Fibroblast of lung (primary cell): ENCODE measurements at regions not wholly inside any gene's neighbourhood (a gene's known extent, or its start where the extent isn't known, plus 50 kb on each side); places are given as distances from the start of the nearest gene placed in this dataset.

Source experiments
- EZH2 ChIP-seq: IDR thresholded peaks from 2 replicates; pipeline ENCODE4 v1.5.1; 2012; ENCODE audit warnings: low read length, control low read depth, mild to moderate bottlenecking; ENCODE audit errors: missing control alignments
- TF ChIP-seq, protein P1 (sequence below), 2 donors: IDR thresholded peaks in 1 of 2; conservative IDR thresholded peaks in 1 of 2; 1 replicate in 1 of 2; 2 replicates in 1 of 2; pipeline ENCODE4 v1.5.1; 2011 to 2012; ENCODE audit warnings: low read length in 2 of 2, control low read depth in 1 of 2, inconsistent platforms in 1 of 2, low read depth in 1 of 2, mild to moderate bottlenecking in 1 of 2

DNA sequence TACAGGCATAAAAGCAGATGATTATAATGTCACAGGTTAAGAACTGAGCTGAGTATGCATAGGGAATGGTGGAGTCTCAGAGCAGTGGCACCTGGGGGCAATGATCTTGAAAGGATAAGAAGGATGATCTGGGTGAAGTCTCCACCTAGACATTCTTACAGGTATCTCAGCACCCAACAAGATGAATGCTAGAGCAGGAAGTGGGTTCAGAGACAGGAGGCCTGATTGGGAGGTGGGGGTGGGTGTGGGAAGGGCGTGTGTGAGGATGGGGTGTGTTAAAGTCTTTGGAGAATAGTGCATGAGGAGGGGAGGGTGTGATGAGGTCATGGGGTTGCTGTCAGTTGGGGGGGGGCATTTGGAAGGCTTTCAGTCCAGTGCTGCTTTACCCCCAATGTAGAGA is 78.8 kb upstream of the UPP2 start:
- TF ChIP-seq, protein P1, sequence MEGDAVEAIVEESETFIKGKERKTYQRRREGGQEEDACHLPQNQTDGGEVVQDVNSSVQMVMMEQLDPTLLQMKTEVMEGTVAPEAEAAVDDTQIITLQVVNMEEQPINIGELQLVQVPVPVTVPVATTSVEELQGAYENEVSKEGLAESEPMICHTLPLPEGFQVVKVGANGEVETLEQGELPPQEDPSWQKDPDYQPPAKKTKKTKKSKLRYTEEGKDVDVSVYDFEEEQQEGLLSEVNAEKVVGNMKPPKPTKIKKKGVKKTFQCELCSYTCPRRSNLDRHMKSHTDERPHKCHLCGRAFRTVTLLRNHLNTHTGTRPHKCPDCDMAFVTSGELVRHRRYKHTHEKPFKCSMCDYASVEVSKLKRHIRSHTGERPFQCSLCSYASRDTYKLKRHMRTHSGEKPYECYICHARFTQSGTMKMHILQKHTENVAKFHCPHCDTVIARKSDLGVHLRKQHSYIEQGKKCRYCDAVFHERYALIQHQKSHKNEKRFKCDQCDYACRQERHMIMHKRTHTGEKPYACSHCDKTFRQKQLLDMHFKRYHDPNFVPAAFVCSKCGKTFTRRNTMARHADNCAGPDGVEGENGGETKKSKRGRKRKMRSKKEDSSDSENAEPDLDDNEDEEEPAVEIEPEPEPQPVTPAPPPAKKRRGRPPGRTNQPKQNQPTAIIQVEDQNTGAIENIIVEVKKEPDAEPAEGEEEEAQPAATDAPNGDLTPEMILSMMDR (conservative IDR thresholded peaks at IDR 0.05 in 1 of 2, IDR thresholded peaks at IDR 0.05 in 1 of 2; ENCODE audit: low read depth in 1 of 2, low read length in 2 of 2) = no peak
- TF ChIP-seq EZH2 = no peak
